ENCODE measurements at regions not wholly inside any gene's neighbourhood (a gene's known extent, or its start where the extent isn't known, plus 50 kb on each side); places are given as distances from the start of the nearest gene placed in this dataset.
A peak's percentile ranks its signal among the peaks of the same experiment; 100 is the strongest.

DNA sequence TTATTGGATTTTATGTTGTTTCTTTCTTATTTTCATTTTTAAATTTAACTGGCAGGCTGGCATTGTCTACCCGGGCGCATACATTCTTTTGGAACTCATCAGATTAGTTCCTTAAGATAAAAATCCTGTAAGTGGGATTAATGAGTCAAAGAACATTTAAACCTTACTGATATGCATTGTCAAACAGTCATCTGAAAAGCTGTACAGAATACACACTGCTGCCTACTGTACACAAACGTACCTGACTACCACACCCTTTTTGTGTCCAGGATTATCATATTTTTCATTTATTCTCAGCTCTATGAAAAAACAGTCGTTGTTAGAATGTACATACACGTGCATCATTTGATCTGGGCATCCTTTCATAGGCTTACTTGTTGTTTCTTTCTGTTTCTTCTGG, 358.3 kb downstream of the EFNB2 start:
- TF ChIP-seq, protein P1, sequence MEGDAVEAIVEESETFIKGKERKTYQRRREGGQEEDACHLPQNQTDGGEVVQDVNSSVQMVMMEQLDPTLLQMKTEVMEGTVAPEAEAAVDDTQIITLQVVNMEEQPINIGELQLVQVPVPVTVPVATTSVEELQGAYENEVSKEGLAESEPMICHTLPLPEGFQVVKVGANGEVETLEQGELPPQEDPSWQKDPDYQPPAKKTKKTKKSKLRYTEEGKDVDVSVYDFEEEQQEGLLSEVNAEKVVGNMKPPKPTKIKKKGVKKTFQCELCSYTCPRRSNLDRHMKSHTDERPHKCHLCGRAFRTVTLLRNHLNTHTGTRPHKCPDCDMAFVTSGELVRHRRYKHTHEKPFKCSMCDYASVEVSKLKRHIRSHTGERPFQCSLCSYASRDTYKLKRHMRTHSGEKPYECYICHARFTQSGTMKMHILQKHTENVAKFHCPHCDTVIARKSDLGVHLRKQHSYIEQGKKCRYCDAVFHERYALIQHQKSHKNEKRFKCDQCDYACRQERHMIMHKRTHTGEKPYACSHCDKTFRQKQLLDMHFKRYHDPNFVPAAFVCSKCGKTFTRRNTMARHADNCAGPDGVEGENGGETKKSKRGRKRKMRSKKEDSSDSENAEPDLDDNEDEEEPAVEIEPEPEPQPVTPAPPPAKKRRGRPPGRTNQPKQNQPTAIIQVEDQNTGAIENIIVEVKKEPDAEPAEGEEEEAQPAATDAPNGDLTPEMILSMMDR (conservative IDR thresholded peaks at IDR 0.05; ENCODE audit: low read depth, low read length), result no peak
- no peak for DNase-seq (ENCODE audit: low read depth)
- H3K4me3 ChIP-seq (ENCODE audit: low read length), result no peak overlapping the region

DNA sequence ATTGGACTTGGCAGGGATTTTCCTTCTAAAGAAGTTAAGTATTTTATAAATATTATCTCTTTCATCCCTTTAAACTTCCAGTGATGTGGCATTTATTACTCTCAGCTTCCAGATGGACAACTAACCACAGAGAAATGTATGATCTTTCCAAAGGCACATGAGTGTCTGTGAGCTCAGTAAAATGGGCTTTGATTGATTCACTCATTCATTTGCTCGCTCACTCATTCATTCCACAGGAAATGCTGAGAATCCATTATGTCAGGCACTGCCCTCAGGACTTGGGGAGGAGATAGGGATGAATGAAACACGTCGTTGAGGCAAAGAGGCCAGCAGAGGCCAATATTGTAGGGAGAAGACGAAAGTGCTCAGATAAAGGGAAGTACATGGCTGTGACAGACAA, 359.3 kb downstream of the EFNB2 start:
- DNase-seq (ENCODE audit: low read depth), result no peak
- TF ChIP-seq, protein P1 (conservative IDR thresholded peaks at IDR 0.05; ENCODE audit: low read depth, low read length), result no peak
- H3K4me3 ChIP-seq (ENCODE audit: low read length), result no peak overlapping the region

DNA sequence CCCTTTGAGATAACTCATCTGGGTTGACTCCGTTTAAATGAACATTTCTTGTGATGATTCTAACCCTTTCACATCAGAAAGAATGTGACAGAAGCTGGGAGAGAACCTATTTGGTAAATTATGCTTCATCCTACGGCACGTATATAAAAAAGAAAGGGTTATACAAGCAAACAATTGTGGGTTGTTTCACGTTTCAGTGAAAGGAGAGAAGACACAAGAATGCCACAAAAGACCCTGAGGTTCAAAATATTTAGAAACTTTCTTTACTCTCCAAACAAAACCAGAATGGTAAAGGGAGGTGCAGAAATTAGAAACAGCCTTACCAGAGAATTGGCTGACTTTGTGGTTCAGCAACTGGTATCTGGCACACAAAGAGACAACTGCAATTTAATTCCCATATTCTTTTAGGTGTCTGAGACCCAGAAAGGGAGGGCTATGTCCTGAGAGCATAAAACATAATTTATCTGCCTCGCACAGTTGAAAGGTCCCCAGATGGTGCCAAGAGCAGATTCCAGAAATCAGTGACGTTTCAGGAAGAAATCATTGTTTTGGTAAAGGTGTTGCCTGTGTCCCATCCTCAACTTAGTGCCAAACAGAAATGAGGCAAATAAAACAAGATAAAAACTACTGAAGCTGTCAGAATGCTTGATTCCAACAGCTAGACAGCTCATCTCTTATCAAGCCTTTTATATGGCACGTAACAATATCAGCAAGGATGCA, 361.4 kb downstream of the EFNB2 start:
- no peak overlapping the region for H3K4me3 ChIP-seq (ENCODE audit: low read length)
- DNase-seq (ENCODE audit: low read depth), result no peak
- TF ChIP-seq, protein P1 (conservative IDR thresholded peaks at IDR 0.05; ENCODE audit: low read depth, low read length), result no peak

DNA sequence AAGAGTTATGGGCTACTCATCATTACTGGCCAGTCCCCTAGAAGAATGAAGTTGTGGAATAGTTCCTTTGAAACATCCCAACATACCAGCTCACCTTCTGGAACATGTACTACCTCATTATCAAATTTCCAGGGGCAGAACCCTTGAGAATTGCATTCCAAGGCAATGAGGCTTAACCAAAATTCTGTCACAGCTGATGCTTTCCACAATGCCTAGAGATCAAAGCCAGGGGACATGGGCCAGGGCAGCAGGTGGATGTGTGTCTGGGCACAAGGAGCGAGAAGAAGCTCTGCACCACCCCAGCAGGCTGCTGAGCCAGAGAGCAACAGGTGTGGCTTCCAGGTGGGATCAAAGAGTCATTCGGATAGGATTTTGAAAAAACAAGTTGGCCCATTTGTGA, 362.1 kb downstream of the EFNB2 start:
- no peak for DNase-seq (ENCODE audit: low read depth)
- no peak overlapping the region for H3K4me3 ChIP-seq (ENCODE audit: low read length)
- TF ChIP-seq, protein P1 (conservative IDR thresholded peaks at IDR 0.05; ENCODE audit: low read depth, low read length), result no peak

DNA sequence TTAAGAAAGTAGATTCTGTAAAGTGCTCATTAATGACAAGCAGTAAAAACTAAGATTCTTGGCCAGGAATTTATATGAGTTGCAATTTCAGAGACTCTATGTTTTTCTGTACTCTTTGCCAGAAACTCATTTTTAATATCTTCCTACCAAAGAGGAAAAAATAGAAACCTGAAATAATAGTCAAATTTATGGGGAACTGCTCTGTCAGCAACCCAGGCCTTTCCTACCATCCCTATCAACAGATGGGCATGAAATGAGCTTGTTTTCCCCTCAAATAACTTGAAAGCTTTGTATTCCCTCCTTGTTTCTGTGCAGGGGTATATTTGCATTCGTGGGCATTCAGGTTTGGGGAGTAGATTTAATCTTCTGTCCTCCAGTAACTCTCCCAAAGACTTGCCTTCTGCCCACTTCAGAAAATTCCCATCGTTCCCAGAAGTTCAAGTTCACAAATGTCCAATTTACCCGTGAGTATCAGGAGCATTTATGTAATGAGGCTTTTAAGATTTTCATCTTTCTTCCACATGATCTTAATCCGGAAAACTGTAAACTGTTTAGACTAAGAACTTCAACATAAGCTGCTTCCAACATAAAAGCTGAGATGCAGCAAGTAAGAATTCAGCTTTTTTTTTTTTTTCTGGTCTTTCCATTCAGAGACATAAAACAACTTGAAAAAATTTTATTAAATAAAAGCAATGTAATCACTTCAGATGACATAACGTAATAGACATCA, 363.1 kb downstream of the EFNB2 start:
- H3K4me3 ChIP-seq (ENCODE audit: low read length), result no peak overlapping the region
- TF ChIP-seq, protein P1 (conservative IDR thresholded peaks at IDR 0.05; ENCODE audit: low read depth, low read length), result no peak
- peak; percentile 55 for DNase-seq (ENCODE audit: low read depth)

DNA sequence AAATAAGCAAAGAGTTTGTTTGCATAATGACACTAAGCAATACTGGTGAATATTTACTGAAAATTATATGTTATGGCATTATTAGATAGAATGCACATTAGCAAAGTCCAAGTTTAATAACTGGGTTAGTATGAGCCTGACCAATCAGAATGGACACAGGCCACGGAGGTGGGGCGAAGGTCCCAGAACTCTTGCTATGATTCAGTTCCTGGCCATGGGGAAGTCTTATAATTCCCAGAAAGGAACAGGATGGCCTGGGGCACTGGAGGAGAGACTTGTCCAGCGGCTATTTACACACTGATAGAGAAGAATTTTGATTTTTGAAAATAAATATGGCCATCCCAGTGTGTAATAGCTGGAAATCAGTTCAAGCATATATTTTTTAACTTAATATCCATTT, 372.0 kb downstream of the EFNB2 start:
- TF ChIP-seq, protein P1 (conservative IDR thresholded peaks at IDR 0.05; ENCODE audit: low read depth, low read length), result no peak
- H3K4me3 ChIP-seq (ENCODE audit: low read length), result no peak overlapping the region
- no peak for DNase-seq (ENCODE audit: low read depth)

DNA sequence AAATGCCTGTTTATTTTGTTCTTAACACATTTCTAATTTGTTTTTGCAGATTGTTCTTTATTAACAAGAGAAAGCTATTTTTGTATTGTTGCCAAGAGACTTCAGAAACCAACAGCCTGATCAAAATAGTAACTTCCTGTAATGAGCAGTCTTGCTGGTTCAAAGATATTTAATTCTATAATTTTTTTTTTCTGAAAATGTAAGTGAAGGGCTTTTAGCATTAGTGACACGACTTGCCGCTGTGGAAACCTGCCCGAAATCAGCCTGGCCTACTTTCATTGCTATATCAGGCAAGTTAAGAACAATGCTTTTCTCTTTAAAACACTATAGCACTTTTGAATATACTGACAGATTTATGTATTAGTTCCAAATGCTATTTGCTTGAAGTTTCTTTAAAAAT, 374.3 kb downstream of the EFNB2 start:
- TF ChIP-seq, protein P1 (conservative IDR thresholded peaks at IDR 0.05; ENCODE audit: low read depth, low read length), result no peak
- no peak overlapping the region for H3K4me3 ChIP-seq (ENCODE audit: low read length)
- no peak for DNase-seq (ENCODE audit: low read depth)

All from retinal pigment epithelial cell (primary cell).